CD14-positive monocyte (primary cell): ENCODE measurements at regions not wholly inside any gene's neighbourhood (a gene's known extent, or its start where the extent isn't known, plus 50 kb on each side); places are given as distances from the start of the nearest gene placed in this dataset.

ENCODE experiments used
- DNase-seq, 3 donors: peaks; one replicate each; pipeline ENCODE4 v3.0.0-alpha.2; 2011 to 2022
- H2AFZ ChIP-seq: 2 replicates; pipeline ENCODE4 v1.6.0; 2012; ENCODE audit warnings: mild to moderate bottlenecking, low read depth, low read length, inconsistent platforms; ENCODE audit not compliant: insufficient read depth, poor library complexity, severe bottlenecking
- H3K27ac ChIP-seq, 2 donors: 1 replicate in 1 of 2; 2 replicates in 1 of 2; pipeline ENCODE4 v1.5.1; 2012 to 2013; ENCODE audit warnings: low read length in 2 of 2, control low read depth in 1 of 2, inconsistent platforms in 1 of 2, low read depth in 1 of 2, mild to moderate bottlenecking in 1 of 2
- H3K27me3 ChIP-seq, 2 donors: one replicate each; pipeline versions ENCODE4 v1.6.0 to v1.6.1; 2011 to 2013; ENCODE audit warnings: low read length in 2 of 2; ENCODE audit not compliant: control insufficient read depth in 2 of 2, insufficient read depth in 2 of 2
- H3K36me3 ChIP-seq, 2 donors: replicated peaks in 1 of 2; 1 replicate in 1 of 2; 2 replicates in 1 of 2; pipeline versions ENCODE4 v1.5.1 to v1.6.1; 2012 to 2013; ENCODE audit warnings: low read length in 2 of 2, control low read depth in 1 of 2, inconsistent platforms in 1 of 2, mild to moderate bottlenecking in 1 of 2; ENCODE audit not compliant: insufficient read depth in 2 of 2, control insufficient read depth in 1 of 2
- H3K4me1 ChIP-seq, 2 donors: 1 replicate in 1 of 2; 2 replicates in 1 of 2; pipeline versions ENCODE4 v1.5.1 to v1.6.1; 2012 to 2013; ENCODE audit warnings: low read length in 2 of 2, control low read depth in 1 of 2, inconsistent platforms in 1 of 2, mild to moderate bottlenecking in 1 of 2, moderate library complexity in 1 of 2; ENCODE audit not compliant: insufficient read depth in 2 of 2, control insufficient read depth in 1 of 2
- H3K4me2 ChIP-seq: replicated peaks from 2 replicates; pipeline ENCODE3; 2012; ENCODE audit warnings: low read length, moderate library complexity, mild to moderate bottlenecking; ENCODE audit not compliant: poor library complexity, severe bottlenecking; ENCODE audit errors: extremely low read depth
- H3K4me3 ChIP-seq, 3 experiments: fragments of 200-600 bp in 1 of 3; sonication (generic) in 1 of 3; replicated peaks in 1 of 3; 1 replicate in 2 of 3; 2 replicates in 1 of 3; pipeline ENCODE4 v1.5.1; 2011 to 2013; ENCODE audit warnings: low read length in 3 of 3, mild to moderate bottlenecking in 3 of 3, control low read depth in 2 of 3, low read depth in 2 of 3, inconsistent platforms in 1 of 3, moderate library complexity in 1 of 3
- H3K79me2 ChIP-seq: 2 replicates; pipeline ENCODE4 v1.6.0; 2012; ENCODE audit warnings: mild to moderate bottlenecking, control low read depth, inconsistent platforms, low read length, moderate library complexity; ENCODE audit not compliant: insufficient read depth
- H3K9ac ChIP-seq: 2 replicates; pipeline ENCODE4 v1.6.0; 2017; ENCODE audit warnings: low read length, mild to moderate bottlenecking; ENCODE audit not compliant: insufficient read depth, poor library complexity, severe bottlenecking
- H3K9me3 ChIP-seq, 2 donors: replicated peaks in 1 of 2; 1 replicate in 1 of 2; 2 replicates in 1 of 2; pipeline versions ENCODE4 v1.5.1 to v1.6.1; 2012 to 2013; ENCODE audit warnings: low read length in 2 of 2, control low read depth in 1 of 2; ENCODE audit not compliant: control insufficient read depth in 1 of 2, insufficient read depth in 1 of 2
- H4K20me1 ChIP-seq: 2 replicates; pipeline ENCODE4 v1.6.0; 2012; ENCODE audit warnings: mild to moderate bottlenecking, low read length, control low read depth, moderate library complexity; ENCODE audit not compliant: insufficient read depth
- H3K27ac Mint-ChIP-seq, 7 donors: one replicate each; pipeline ENCODE4 v1.8.0; 2020; ENCODE audit warnings: mild to moderate bottlenecking in 7 of 7, mixed read lengths in 7 of 7, moderate library complexity in 6 of 7, inconsistent platforms in 2 of 7
- H3K27me3 Mint-ChIP-seq, 3 donors: one replicate each; pipeline ENCODE4 v1.8.0; 2021 to 2022; ENCODE audit warnings: low read depth in 3 of 3, mild to moderate bottlenecking in 3 of 3, mixed read lengths in 3 of 3, moderate library complexity in 3 of 3, inconsistent platforms in 1 of 3
- H3K36me3 Mint-ChIP-seq, 2 donors: one replicate each; pipeline ENCODE4 v1.8.0; 2020; ENCODE audit warnings: mixed read lengths in 2 of 2, inconsistent platforms in 1 of 2, mild to moderate bottlenecking in 1 of 2
- H3K4me1 Mint-ChIP-seq: one replicate; pipeline ENCODE4 v1.8.0; 2020; ENCODE audit warnings: mild to moderate bottlenecking, mixed read lengths
- H3K4me3 Mint-ChIP-seq, 2 donors: one replicate each; pipeline ENCODE4 v1.8.0; 2020; ENCODE audit warnings: mild to moderate bottlenecking in 2 of 2, mixed read lengths in 2 of 2, moderate library complexity in 1 of 2
- H3K9me3 Mint-ChIP-seq, 7 donors: one replicate each; pipeline ENCODE4 v1.8.0; 2020 to 2022; ENCODE audit warnings: mixed read lengths in 7 of 7, mild to moderate bottlenecking in 6 of 7, moderate library complexity in 6 of 7, inconsistent platforms in 2 of 7
- CTCF ChIP-seq: fragments of 200-600 bp; IDR thresholded peaks from one replicate; pipeline ENCODE4 v1.8.0; 2022; ENCODE audit warnings: antibody characterized with exemption, mild to moderate bottlenecking
- WGBS: methylation state at CpG from one replicate; pipeline ENCODE4 v1.1.5; 2013; ENCODE audit warnings: missing lambda C conversion rate; ENCODE audit not compliant: insufficient coverage; 5-methylcytosine and 5-hydroxymethylcytosine counted together
- intact Hi-C, 2 donors: fragments of 100-400 bp; cut with micrococcal nuclease; formaldehyde crosslinking; loops; one replicate each; pipeline versions ENCODE4 v1.15.0 to v1.15.1; 2023

GRCh38 chr20:16175322-16175961 lies 397.8 kb downstream of the KIF16B start:
- Histone ChIP-seq H3K27me3 (no peaks in the 10 kb centered on the region), H3K79me2 (no peaks in the 10 kb centered on the region), H3K4me3 (no peak overlapping the region), H3K4me1 (no peaks in the 10 kb centered on the region), H3K9me3 (peaks cover 2 to 6% of the 10 kb centered on the region in 2 donors), H3K4me2 (no peak overlapping the region), H4K20me1 (no peaks in the 10 kb centered on the region), H3K27ac (no peak overlapping the region), H3K9ac (no peak overlapping the region), H2AFZ (no peak overlapping the region), H3K36me3 (no peaks in the 10 kb centered on the region)
- Mint-ChIP-seq H3K36me3 (no peaks in the 10 kb centered on the region), H3K9me3 (peaks cover 2 to 12% (median 7%) of the 10 kb centered on the region in 7 donors), H3K27ac (no peak overlapping the region), H3K4me3 (peak overlapping the region in 1 of 2 donors; percentile 28), H3K27me3 (peaks cover 0 to 2% (median 0%) of the 10 kb centered on the region in 3 donors), H3K4me1 (no peaks in the 10 kb centered on the region)
- no CpG with 5 or more reads among the region's 7 CpGs for WGBS
- no peak for TF ChIP-seq CTCF
- intact Hi-C loops: no loop called here
- no peak for DNase-seq

- H3K4me1 ChIP-seq: no peaks in the 10 kb centered on the region
- DNase-seq: no peak
- intact Hi-C loops: no loop called here
- H3K36me3 Mint-ChIP-seq: no peaks in the 10 kb centered on the region
- H3K27me3 ChIP-seq: no peaks in the 10 kb centered on the region
- H3K4me2 ChIP-seq: no peak overlapping the region
- no peaks in the 10 kb centered on the region for H3K4me1 Mint-ChIP-seq
- H3K27ac Mint-ChIP-seq: no peak overlapping the region
- no peak overlapping the region for H2AFZ ChIP-seq
- H3K79me2 ChIP-seq: no peaks in the 10 kb centered on the region
- H4K20me1 ChIP-seq: no peaks in the 10 kb centered on the region
- no peak overlapping the region for H3K4me3 ChIP-seq
- no peak for TF ChIP-seq CTCF
- H3K9ac ChIP-seq: no peak overlapping the region
- no peak overlapping the region for H3K4me3 Mint-ChIP-seq
- H3K9me3 ChIP-seq: peaks cover under 1% of the 10 kb centered on the region in 2 donors
- H3K36me3 ChIP-seq: no peaks in the 10 kb centered on the region
- no peak overlapping the region for H3K27ac ChIP-seq
- 100% methylated on average over 1 of the region's 2 CpGs for WGBS
- peaks cover 0 to 2% (median 0%) of the 10 kb centered on the region in 3 donors for H3K27me3 Mint-ChIP-seq
- peaks cover 0 to 7% (median 5%) of the 10 kb centered on the region in 7 donors for H3K9me3 Mint-ChIP-seq
Measured at GRCh38 chr20:16174311-16174710, 398.9 kb downstream of the KIF16B start.
